ENCODE measurements at regions not wholly inside any gene's neighbourhood (a gene's known extent, or its start where the extent isn't known, plus 50 kb on each side); places are given as distances from the start of the nearest gene placed in this dataset.

DNA sequence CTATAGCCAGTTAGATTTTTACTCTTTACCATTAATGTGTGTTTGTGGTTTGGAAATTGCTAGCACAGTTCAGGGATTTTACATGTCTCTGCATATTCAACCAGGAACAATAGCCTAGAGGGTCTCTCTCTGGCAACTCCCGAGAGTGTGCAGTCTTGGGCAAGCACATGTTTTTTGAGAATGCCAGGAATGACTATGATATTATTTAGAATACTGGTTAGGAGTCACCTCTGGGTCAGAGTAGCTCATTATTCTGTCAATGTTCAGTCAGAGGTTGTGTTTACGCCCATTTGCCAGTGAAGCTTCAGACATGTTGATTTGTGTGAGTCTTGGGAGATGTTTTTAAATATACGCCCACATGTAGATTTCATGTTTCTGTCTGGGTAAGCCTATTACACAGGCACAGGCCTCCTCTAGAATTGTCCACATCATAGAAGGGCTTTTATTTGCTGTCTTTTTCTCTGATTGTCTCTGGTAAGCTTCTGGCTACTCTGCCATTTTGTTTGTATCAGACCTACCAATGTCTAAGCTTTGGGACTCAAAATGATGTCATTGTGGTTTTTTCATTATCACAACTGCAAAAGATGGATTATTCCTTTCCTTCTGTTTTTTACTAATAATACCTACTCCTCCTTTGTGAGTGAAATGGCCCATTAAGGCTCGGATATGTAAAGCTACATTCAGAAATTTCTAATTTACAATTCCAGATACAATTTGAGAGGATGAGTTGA is 203.1 kb upstream of the PPFIA2 start:
- intact Hi-C loops (cut with DNase I): no loop called here
- 56 to 62% (median 60%) methylated on average over 4 of the region's 4 CpGs for WGBS, 4 donors
- TF ChIP-seq, protein P1, sequence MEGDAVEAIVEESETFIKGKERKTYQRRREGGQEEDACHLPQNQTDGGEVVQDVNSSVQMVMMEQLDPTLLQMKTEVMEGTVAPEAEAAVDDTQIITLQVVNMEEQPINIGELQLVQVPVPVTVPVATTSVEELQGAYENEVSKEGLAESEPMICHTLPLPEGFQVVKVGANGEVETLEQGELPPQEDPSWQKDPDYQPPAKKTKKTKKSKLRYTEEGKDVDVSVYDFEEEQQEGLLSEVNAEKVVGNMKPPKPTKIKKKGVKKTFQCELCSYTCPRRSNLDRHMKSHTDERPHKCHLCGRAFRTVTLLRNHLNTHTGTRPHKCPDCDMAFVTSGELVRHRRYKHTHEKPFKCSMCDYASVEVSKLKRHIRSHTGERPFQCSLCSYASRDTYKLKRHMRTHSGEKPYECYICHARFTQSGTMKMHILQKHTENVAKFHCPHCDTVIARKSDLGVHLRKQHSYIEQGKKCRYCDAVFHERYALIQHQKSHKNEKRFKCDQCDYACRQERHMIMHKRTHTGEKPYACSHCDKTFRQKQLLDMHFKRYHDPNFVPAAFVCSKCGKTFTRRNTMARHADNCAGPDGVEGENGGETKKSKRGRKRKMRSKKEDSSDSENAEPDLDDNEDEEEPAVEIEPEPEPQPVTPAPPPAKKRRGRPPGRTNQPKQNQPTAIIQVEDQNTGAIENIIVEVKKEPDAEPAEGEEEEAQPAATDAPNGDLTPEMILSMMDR (IDR thresholded peaks at IDR 0.05): no peak
- TF ChIP-seq POLR2A (IDR thresholded peaks at IDR 0.05): no peak
- H3K4me3 ChIP-seq: no peak overlapping the region
- DNase-seq: no peak
- no peaks in the 10 kb centered on the region for H3K27me3 ChIP-seq
- no peak overlapping the region for H3K27ac ChIP-seq
- no peaks in the 10 kb centered on the region for H3K36me3 ChIP-seq (replicated peaks in 1 of 2)
- H3K9me3 ChIP-seq (replicated peaks in 1 of 3): no peaks in the 10 kb centered on the region
- H3K4me1 ChIP-seq (replicated peaks in 1 of 2): no peaks in the 10 kb centered on the region

DNA sequence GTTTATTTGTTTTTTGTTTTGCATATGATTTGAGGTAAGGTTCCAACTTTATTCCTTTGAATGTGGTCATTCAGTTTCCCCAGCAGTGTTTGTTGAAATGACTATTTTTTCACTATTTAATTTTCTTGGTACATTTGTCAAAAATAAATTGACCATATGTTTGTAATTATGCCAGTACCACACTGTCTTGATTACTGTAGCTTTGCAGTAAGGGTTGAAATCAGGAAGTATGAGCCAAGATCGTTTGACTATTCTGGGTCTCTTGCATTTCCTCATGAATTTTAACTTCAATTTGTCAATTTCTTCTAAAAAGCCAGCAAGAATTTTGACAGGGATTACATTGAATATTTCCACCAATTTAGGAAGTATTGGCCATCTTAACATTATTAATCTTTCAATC is 199.3 kb upstream of the PPFIA2 start:
- Histone ChIP-seq H3K4me1 (replicated peaks in 1 of 2) (no peaks in the 10 kb centered on the region), H3K27ac (no peak overlapping the region), H3K27me3 (no peaks in the 10 kb centered on the region), H3K36me3 (replicated peaks in 1 of 2) (no peaks in the 10 kb centered on the region), H3K9me3 (replicated peaks in 1 of 3) (no peaks in the 10 kb centered on the region), H3K4me3 (no peak overlapping the region)
- no peak for DNase-seq
- no peak for TF ChIP-seq POLR2A (IDR thresholded peaks at IDR 0.05)
- TF ChIP-seq, protein P1 (IDR thresholded peaks at IDR 0.05): no peak
- 35 to 55% (median 38%) methylated on average over 1 of the region's 1 CpG for WGBS, 4 donors
- intact Hi-C loops (cut with DNase I): no loop called here

DNA sequence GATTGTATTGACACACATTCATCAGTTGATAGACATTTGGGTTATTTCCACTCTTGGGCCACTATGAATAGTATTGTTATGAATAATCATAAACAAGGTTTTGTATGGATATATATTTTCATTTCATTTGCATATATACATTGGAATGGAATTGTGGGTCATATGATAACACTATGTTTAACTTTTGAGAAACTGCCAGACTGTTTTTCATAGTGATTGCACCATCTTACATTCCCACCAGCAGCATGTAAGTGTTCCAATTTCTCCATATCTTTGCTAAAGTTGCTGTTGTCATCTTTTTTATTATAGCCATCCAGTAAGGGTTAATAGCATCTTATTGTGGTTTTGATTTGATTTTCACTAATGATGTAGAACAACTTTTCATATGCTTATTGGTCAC is 198.5 kb upstream of the PPFIA2 start:
- TF ChIP-seq, protein P1 (IDR thresholded peaks at IDR 0.05): no peak
- no peak for TF ChIP-seq POLR2A (IDR thresholded peaks at IDR 0.05)
- Histone ChIP-seq H3K27me3 (no peaks in the 10 kb centered on the region), H3K4me3 (no peak overlapping the region), H3K9me3 (replicated peaks in 1 of 3) (no peaks in the 10 kb centered on the region), H3K36me3 (replicated peaks in 1 of 2) (no peaks in the 10 kb centered on the region), H3K27ac (no peak overlapping the region), H3K4me1 (replicated peaks in 1 of 2) (no peaks in the 10 kb centered on the region)
- intact Hi-C loops (cut with DNase I): no loop called here
- no peak for DNase-seq

DNA sequence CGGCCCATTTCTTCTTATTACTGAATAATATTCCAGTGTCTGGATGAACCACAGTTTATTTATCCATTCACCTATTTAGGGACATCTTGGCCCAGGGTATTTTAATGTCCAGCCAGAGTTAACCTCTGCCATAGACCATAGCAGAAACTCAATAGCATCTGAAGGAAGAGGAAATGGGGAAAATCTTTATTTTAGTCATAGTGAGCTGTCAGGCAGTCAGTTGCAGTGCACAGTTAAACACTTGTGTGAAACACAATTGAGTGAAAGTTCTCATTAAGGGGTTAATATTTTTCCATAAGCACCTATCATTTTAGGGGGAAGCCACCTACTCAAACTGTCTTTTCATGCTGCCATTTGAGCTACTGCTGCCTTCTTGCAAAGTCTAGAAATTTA is 197.3 kb upstream of the PPFIA2 start:
- 40 to 100% (median 89%) methylated on average over 1 of the region's 1 CpG for WGBS, 4 donors
- H3K27ac ChIP-seq: no peak overlapping the region
- TF ChIP-seq POLR2A (IDR thresholded peaks at IDR 0.05): no peak
- TF ChIP-seq, protein P1 (IDR thresholded peaks at IDR 0.05): no peak
- intact Hi-C loops (cut with DNase I): no loop called here
- H3K4me3 ChIP-seq: no peak overlapping the region
- H3K27me3 ChIP-seq: no peaks in the 10 kb centered on the region
- DNase-seq: no peak
- H3K4me1 ChIP-seq (replicated peaks in 1 of 2): no peaks in the 10 kb centered on the region
- H3K9me3 ChIP-seq (replicated peaks in 1 of 3): no peaks in the 10 kb centered on the region
- H3K36me3 ChIP-seq (replicated peaks in 1 of 2): no peaks in the 10 kb centered on the region

Measured in adrenal gland (tissue), 9 donors.